H9 (cell line): ENCODE measurements at regions not wholly inside any gene's neighbourhood (a gene's known extent, or its start where the extent isn't known, plus 50 kb on each side); places are given as distances from the start of the nearest gene placed in this dataset.

ENCODE experiments used
- DNase-seq: peaks from one replicate; pipeline ENCODE4 v3.0.0-alpha.2; 2017
- H2AFZ ChIP-seq: one replicate; pipeline ENCODE4 v1.6.1; 2013; ENCODE audit warnings: mild to moderate bottlenecking, low read length, control low read depth, moderate library complexity
- H2AK5ac ChIP-seq: 2 replicates; pipeline ENCODE4 v1.6.1; 2013; ENCODE audit warnings: low read length, control low read depth, mixed read lengths; ENCODE audit not compliant: insufficient read length
- H2BK120ac ChIP-seq: one replicate; pipeline ENCODE4 v1.6.1; 2013; ENCODE audit warnings: low read depth, mild to moderate bottlenecking, low read length, control low read depth, inconsistent platforms; ENCODE audit not compliant: poor library complexity, severe bottlenecking
- H2BK12ac ChIP-seq: 2 replicates; pipeline ENCODE4 v1.6.1; 2013; ENCODE audit warnings: low read length, control low read depth, mixed read lengths, low read depth; ENCODE audit not compliant: insufficient read length
- H2BK15ac ChIP-seq: 2 replicates; pipeline ENCODE4 v1.6.1; 2013; ENCODE audit warnings: low read depth, low read length, control low read depth
- H2BK20ac ChIP-seq: one replicate; pipeline ENCODE4 v1.6.1; 2013; ENCODE audit warnings: low read depth, mild to moderate bottlenecking, low read length, control low read depth, inconsistent platforms; ENCODE audit not compliant: poor library complexity, severe bottlenecking
- H2BK5ac ChIP-seq: 2 replicates; pipeline ENCODE4 v1.6.1; 2013; ENCODE audit warnings: low read length, control low read depth, mixed read lengths; ENCODE audit not compliant: insufficient read length
- H3K14ac ChIP-seq: 2 replicates; pipeline ENCODE4 v1.6.1; 2013; ENCODE audit warnings: low read length, control low read depth; ENCODE audit not compliant: insufficient read depth
- H3K18ac ChIP-seq: 2 replicates; pipeline ENCODE4 v1.6.1; 2013; ENCODE audit warnings: low read depth, mild to moderate bottlenecking, mixed read lengths, low read length, control low read depth; ENCODE audit not compliant: insufficient read length
- H3K23ac ChIP-seq: 2 replicates; pipeline ENCODE4 v1.6.1; 2013; ENCODE audit warnings: low read length, control low read depth, mixed read lengths, low read depth; ENCODE audit not compliant: insufficient read length
- H3K23me2 ChIP-seq: 2 replicates; pipeline ENCODE4 v1.6.1; 2013; ENCODE audit warnings: low read depth, mild to moderate bottlenecking, mixed read lengths, low read length, control low read depth; ENCODE audit not compliant: insufficient read length, poor library complexity, severe bottlenecking
- H3K27ac ChIP-seq: 2 replicates; pipeline ENCODE4 v1.5.1; 2013; ENCODE audit warnings: low read length, control low read depth, mixed read lengths, low read depth; ENCODE audit not compliant: insufficient read length
- H3K27me3 ChIP-seq: 2 replicates; pipeline ENCODE4 v1.6.1; 2013; ENCODE audit warnings: low read length, control low read depth, inconsistent platforms; ENCODE audit not compliant: insufficient read depth
- H3K4ac ChIP-seq: 2 replicates; pipeline ENCODE4 v1.6.1; 2013; ENCODE audit warnings: low read depth, mild to moderate bottlenecking, control low read depth, inconsistent platforms, low read length, moderate library complexity
- H3K4me1 ChIP-seq: 2 replicates; pipeline ENCODE4 v1.6.1; 2013; ENCODE audit warnings: low read length, control low read depth, inconsistent platforms; ENCODE audit not compliant: insufficient read depth
- H3K4me2 ChIP-seq: 2 replicates; pipeline ENCODE4 v1.6.1; 2013; ENCODE audit warnings: low read length, control low read depth, mixed read lengths; ENCODE audit not compliant: insufficient read length, insufficient read depth
- H3K56ac ChIP-seq: 2 replicates; pipeline ENCODE4 v1.6.1; 2013; ENCODE audit warnings: low read depth, mild to moderate bottlenecking, mixed read lengths, low read length, control low read depth; ENCODE audit not compliant: insufficient read length
- H3K79me1 ChIP-seq: 2 replicates; pipeline ENCODE4 v1.6.1; 2013; ENCODE audit warnings: low read depth, mild to moderate bottlenecking, moderate library complexity, low read length, control low read depth, inconsistent platforms; ENCODE audit not compliant: insufficient read depth, poor library complexity, severe bottlenecking
- H3K79me2 ChIP-seq: 2 replicates; pipeline ENCODE4 v1.6.1; 2013; ENCODE audit warnings: low read length, control low read depth, inconsistent platforms; ENCODE audit not compliant: insufficient read depth
- H3K9ac ChIP-seq: 2 replicates; pipeline ENCODE4 v1.6.1; 2013; ENCODE audit warnings: low read length, control low read depth, mixed read lengths; ENCODE audit not compliant: insufficient read length; ENCODE audit errors: extremely low read depth
- H3K9me3 ChIP-seq: one replicate; pipeline ENCODE4 v1.6.1; 2013; ENCODE audit warnings: low read depth, low read length, inconsistent platforms; ENCODE audit not compliant: control insufficient read depth
- H3T11ph ChIP-seq: one replicate; pipeline ENCODE4 v1.6.1; 2013; ENCODE audit warnings: mild to moderate bottlenecking, low read length, control low read depth, inconsistent platforms
- H4K20me1 ChIP-seq: one replicate; pipeline ENCODE4 v1.6.1; 2013; ENCODE audit not compliant: control insufficient read depth, insufficient read length, insufficient read depth
- H4K5ac ChIP-seq: 2 replicates; pipeline ENCODE4 v1.6.1; 2013; ENCODE audit warnings: low read depth, mild to moderate bottlenecking, mixed read lengths, low read length, control low read depth; ENCODE audit not compliant: insufficient read length
- H4K8ac ChIP-seq: replicated peaks from 2 replicates; pipeline ENCODE4 v1.6.1; 2013; ENCODE audit warnings: low read length, control low read depth, mixed read lengths, low read depth; ENCODE audit not compliant: insufficient read length
- H4K91ac ChIP-seq: 2 replicates; pipeline ENCODE4 v1.6.1; 2013; ENCODE audit warnings: low read depth, mild to moderate bottlenecking, moderate library complexity, mixed read lengths, low read length, control low read depth; ENCODE audit not compliant: insufficient read length
- H3K27ac Mint-ChIP-seq, 3 experiments: 2 replicates in 2 of 3; 3 replicates in 1 of 3; pipeline ENCODE4 v1.8.0; 2020 to 2021; ENCODE audit warnings: mixed read lengths in 3 of 3, mild to moderate bottlenecking in 1 of 3, moderate library complexity in 1 of 3
- H3K27me3 Mint-ChIP-seq: 2 replicates; pipeline ENCODE4 v1.8.0; 2021; ENCODE audit warnings: low read depth, mild to moderate bottlenecking, moderate library complexity, mixed read lengths
- H3K36me3 Mint-ChIP-seq, 3 experiments: 2 replicates in 2 of 3; 3 replicates in 1 of 3; pipeline ENCODE4 v1.8.0; 2020 to 2021; ENCODE audit warnings: low read depth in 3 of 3, mixed read lengths in 3 of 3; ENCODE audit not compliant: insufficient read depth in 1 of 3
- H3K4me1 Mint-ChIP-seq, 2 experiments: 2 replicates each; pipeline ENCODE4 v1.8.0; 2020; ENCODE audit warnings: mixed read lengths in 2 of 2
- H3K4me3 Mint-ChIP-seq, 2 experiments: 2 replicates in 1 of 2; 3 replicates in 1 of 2; pipeline ENCODE4 v1.8.0; 2020 to 2021; ENCODE audit warnings: mild to moderate bottlenecking in 2 of 2, mixed read lengths in 2 of 2, moderate library complexity in 1 of 2
- H3K9me3 Mint-ChIP-seq, 2 experiments: 2 replicates in 1 of 2; 3 replicates in 1 of 2; pipeline ENCODE4 v1.8.0; 2020; ENCODE audit warnings: mild to moderate bottlenecking in 2 of 2, mixed read lengths in 2 of 2, moderate library complexity in 1 of 2
- WGBS: extraction: QIAGEN DNeasy Blood & Tissue Kit; methylation state at CpG from one replicate; pipeline ENCODE4 v1.1.7; 2013; ENCODE audit warnings: missing lambda C conversion rate, low lambda C conversion rate, mixed read lengths; ENCODE audit not compliant: insufficient read length; ENCODE audit errors: extremely low coverage; 5-methylcytosine and 5-hydroxymethylcytosine counted together
- TF ChIP-seq, protein P1 (sequence below): fragments of 200-600 bp; sonication (generic); conservative IDR thresholded peaks from 3 replicates; pipeline ENCODE4 v1.8.0; 2021; ENCODE audit warnings: antibody characterized with exemption, mild to moderate bottlenecking

DNA sequence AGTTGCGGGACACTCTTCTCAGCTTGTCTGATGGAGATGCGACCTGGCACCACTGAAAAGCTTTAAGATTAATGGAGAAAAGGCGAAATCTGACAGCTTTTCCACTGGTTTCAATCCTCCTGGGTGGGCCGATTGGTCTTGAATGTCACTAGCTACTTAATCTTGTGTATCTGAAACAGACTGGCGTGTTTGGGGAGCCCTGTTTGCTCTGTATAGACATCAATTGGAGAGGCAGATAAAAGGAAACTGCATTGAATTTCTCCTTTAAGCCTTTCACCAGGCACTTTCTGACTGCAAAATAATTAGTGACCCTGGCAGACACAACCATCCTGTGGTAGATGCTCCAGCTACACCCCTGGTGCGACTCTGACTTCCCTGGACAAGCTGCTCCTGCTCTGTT is 224.2 kb downstream of the NDUFS4 start:
- no peaks in the 10 kb centered on the region for H3K79me1 ChIP-seq
- no peaks in the 10 kb centered on the region for H3K79me2 ChIP-seq
- no peak overlapping the region for H3T11ph ChIP-seq
- H3K4ac ChIP-seq: no peak overlapping the region
- H3K18ac ChIP-seq: no peak overlapping the region
- no peak overlapping the region for H2BK20ac ChIP-seq
- WGBS: no CpG with 5 or more reads among the region's 6 CpGs
- no peaks in the 10 kb centered on the region for H3K23me2 ChIP-seq
- TF ChIP-seq, protein P1, sequence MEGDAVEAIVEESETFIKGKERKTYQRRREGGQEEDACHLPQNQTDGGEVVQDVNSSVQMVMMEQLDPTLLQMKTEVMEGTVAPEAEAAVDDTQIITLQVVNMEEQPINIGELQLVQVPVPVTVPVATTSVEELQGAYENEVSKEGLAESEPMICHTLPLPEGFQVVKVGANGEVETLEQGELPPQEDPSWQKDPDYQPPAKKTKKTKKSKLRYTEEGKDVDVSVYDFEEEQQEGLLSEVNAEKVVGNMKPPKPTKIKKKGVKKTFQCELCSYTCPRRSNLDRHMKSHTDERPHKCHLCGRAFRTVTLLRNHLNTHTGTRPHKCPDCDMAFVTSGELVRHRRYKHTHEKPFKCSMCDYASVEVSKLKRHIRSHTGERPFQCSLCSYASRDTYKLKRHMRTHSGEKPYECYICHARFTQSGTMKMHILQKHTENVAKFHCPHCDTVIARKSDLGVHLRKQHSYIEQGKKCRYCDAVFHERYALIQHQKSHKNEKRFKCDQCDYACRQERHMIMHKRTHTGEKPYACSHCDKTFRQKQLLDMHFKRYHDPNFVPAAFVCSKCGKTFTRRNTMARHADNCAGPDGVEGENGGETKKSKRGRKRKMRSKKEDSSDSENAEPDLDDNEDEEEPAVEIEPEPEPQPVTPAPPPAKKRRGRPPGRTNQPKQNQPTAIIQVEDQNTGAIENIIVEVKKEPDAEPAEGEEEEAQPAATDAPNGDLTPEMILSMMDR: no peak
- H2AFZ ChIP-seq: no peak overlapping the region
- no peak overlapping the region for H2BK120ac ChIP-seq
- H4K5ac ChIP-seq: no peak overlapping the region
- no peak overlapping the region for H3K27ac ChIP-seq
- Mint-ChIP-seq H3K27me3 (no peaks in the 10 kb centered on the region), H3K27ac (peak overlapping the region in 1 of 3 experiments; percentile 32; a peak in 1 of 7 replicates), H3K4me3 (no peak overlapping the region), H3K9me3 (peaks cover 6 to 9% of the 10 kb centered on the region in 2 experiments; a peak in 4 of 5 replicates), H3K4me1 (peaks cover 22 to 26% of the 10 kb centered on the region in 2 experiments), H3K36me3 (peaks cover 0 to 8% (median 0%) of the 10 kb centered on the region in 3 experiments; a peak in 2 of 7 replicates)
- no peaks in the 10 kb centered on the region for H3K27me3 ChIP-seq
- H3K4me1 ChIP-seq: 0 out of 2 replicates have a peak, but pooled peaks cover 6% of the 10 kb centered on the region
- H3K23ac ChIP-seq: no peak overlapping the region
- no peak overlapping the region for H3K9ac ChIP-seq
- no peak overlapping the region for H4K8ac ChIP-seq
- H4K91ac ChIP-seq: no peak overlapping the region
- H2BK5ac ChIP-seq: no peak overlapping the region
- no peaks in the 10 kb centered on the region for H4K20me1 ChIP-seq
- no peak overlapping the region for H2AK5ac ChIP-seq
- no peaks in the 10 kb centered on the region for H3K9me3 ChIP-seq
- no peak overlapping the region for H2BK12ac ChIP-seq
- no peak overlapping the region for H3K14ac ChIP-seq
- no peak overlapping the region for H3K4me2 ChIP-seq
- H3K56ac ChIP-seq: no peak overlapping the region
- no peak for DNase-seq
- no peak overlapping the region for H2BK15ac ChIP-seq
